Ovary (tissue), 7 donors: ENCODE measurements at regions not wholly inside any gene's neighbourhood (a gene's known extent, or its start where the extent isn't known, plus 50 kb on each side); places are given as distances from the start of the nearest gene placed in this dataset.

ENCODE experiments used
- DNase-seq, 5 donors: peaks; one replicate each; pipeline ENCODE4 v3.0.0-alpha.2; 2019 to 2020
- H3K27ac ChIP-seq, 2 donors: fragments of 200-600 bp; one replicate each; pipeline versions ENCODE4 v1.5.1 to v1.8.0; 2019 to 2022
- H3K27me3 ChIP-seq: fragments of 200-600 bp; one replicate; pipeline ENCODE4 v1.8.0; 2022
- H3K36me3 ChIP-seq: fragments of 200-600 bp; sonication (generic); one replicate; pipeline ENCODE4 v1.5.1; 2019
- H3K4me1 ChIP-seq: one replicate; pipeline ENCODE4 v1.8.1; 2013; ENCODE audit warnings: mild to moderate bottlenecking, moderate library complexity; ENCODE audit not compliant: insufficient read depth
- H3K4me3 ChIP-seq: fragments of 200-600 bp; sonication (generic); one replicate; pipeline ENCODE4 v1.5.1; 2017
- H3K9me3 ChIP-seq, 2 donors: fragments of 200-600 bp in 1 of 2; sonication (generic) in 1 of 2; one replicate each; pipeline versions ENCODE4 v1.5.1 to v1.8.1; 2013 to 2019; ENCODE audit warnings: mild to moderate bottlenecking in 1 of 2, moderate library complexity in 1 of 2
- CTCF ChIP-seq, 3 donors: fragments of 450-650 bp in 2 of 3; fragments of 200-600 bp in 1 of 3; IDR thresholded peaks; one replicate each; pipeline versions ENCODE4 v1.5.1 to v1.8.0; 2016 to 2022; ENCODE audit warnings: antibody characterized with exemption in 3 of 3, mild to moderate bottlenecking in 1 of 3
- EP300 ChIP-seq: sonication (generic); formaldehyde crosslinking; IDR thresholded peaks from one replicate; pipeline ENCODE4 v1.6.1; 2017; ENCODE audit warnings: antibody characterized with exemption
- POLR2A ChIP-seq: fragments of 450-650 bp; IDR thresholded peaks from one replicate; pipeline ENCODE4 v1.6.1; 2017; ENCODE audit warnings: antibody characterized with exemption, mild to moderate bottlenecking, moderate library complexity
- WGBS, 3 donors: extraction: QIAGEN DNeasy Blood & Tissue Kit in 1 of 3; methylation state at CpG; one replicate each; pipeline versions ENCODE4 v1.1.5 to v1.1.7; 2013 to 2017; 5-methylcytosine and 5-hydroxymethylcytosine counted together
- intact Hi-C, 4 donors: fragments of 100-400 bp; cut with DNase I; formaldehyde crosslinking; loops; one replicate each; pipeline versions ENCODE4 v1.11.0 to v1.15.1; 2022 to 2023
- donor health status: DM: no; HTN: no; CAD: no; lungs with moderate emphysema.
- donor health status: DM: no; HTN: no; CAD: no.
- donor health status: Bipolar disorder and iron deficiency.
- donor health status: DM: no; HTN: no; CAD: no.
- donor health status: DM: yes; HTN: yes; CAD: no.

- Histone ChIP-seq H3K4me1 (no peaks in the 10 kb centered on the region), H3K27me3 (no peaks in the 10 kb centered on the region), H3K36me3 (no peaks in the 10 kb centered on the region), H3K9me3 (no peaks in the 10 kb centered on the region), H3K4me3 (no peak overlapping the region), H3K27ac (no peak overlapping the region)
- TF ChIP-seq POLR2A = no peak
- no peak for TF ChIP-seq CTCF (IDR thresholded peaks at IDR 0.05)
- no peak for TF ChIP-seq EP300
- 66 to 69% (median 68%) methylated on average over 6 of the region's 6 CpGs for WGBS, 3 donors
- DNase-seq = no peak
- intact Hi-C loops = no loop called here
These were observed 201.5 kb upstream of the KLF3 start for GRCh38 chr4:38462367-38463055.

GRCh38 chr4:38463268-38463958 lies 200.6 kb upstream of the KLF3 start:
- WGBS, 3 donors = 79 to 91% (median 91%) methylated on average over 6 of the region's 6 CpGs
- intact Hi-C loops = no loop called here
- Histone ChIP-seq H3K4me1 (no peaks in the 10 kb centered on the region), H3K9me3 (no peaks in the 10 kb centered on the region), H3K27me3 (no peaks in the 10 kb centered on the region), H3K4me3 (no peak overlapping the region), H3K36me3 (no peaks in the 10 kb centered on the region), H3K27ac (no peak overlapping the region)
- DNase-seq = no peak
- TF ChIP-seq POLR2A (no peak), CTCF (IDR thresholded peaks at IDR 0.05) (no peak), EP300 (no peak)

- Histone ChIP-seq H3K36me3 (no peaks in the 10 kb centered on the region), H3K9me3 (no peaks in the 10 kb centered on the region), H3K27me3 (no peaks in the 10 kb centered on the region), H3K4me3 (no peak overlapping the region), H3K27ac (no peak overlapping the region), H3K4me1 (no peaks in the 10 kb centered on the region)
- TF ChIP-seq POLR2A = no peak
- TF ChIP-seq CTCF (IDR thresholded peaks at IDR 0.05) = no peak
- TF ChIP-seq EP300 = no peak
- 84 to 92% (median 89%) methylated on average over 4 of the region's 4 CpGs for WGBS, 3 donors
- intact Hi-C loops = no loop called here
- DNase-seq = no peak
These were observed 199.7 kb upstream of the KLF3 start for GRCh38 chr4:38464328-38464727.

- H3K36me3 ChIP-seq = no peaks in the 10 kb centered on the region
- WGBS, 3 donors = 92 to 100% (median 96%) methylated on average over 1 of the region's 1 CpG
- TF ChIP-seq EP300 (no peak), CTCF (IDR thresholded peaks at IDR 0.05) (no peak), POLR2A (no peak)
- H3K9me3 ChIP-seq = no peaks in the 10 kb centered on the region
- H3K27ac ChIP-seq = no peak overlapping the region
- intact Hi-C loops = no loop called here
- H3K4me1 ChIP-seq = no peaks in the 10 kb centered on the region
- no peaks in the 10 kb centered on the region for H3K27me3 ChIP-seq
- DNase-seq = no peak
- H3K4me3 ChIP-seq = no peak overlapping the region
These were observed 197.6 kb upstream of the KLF3 start for GRCh38 chr4:38466401-38466800.
